Liver (tissue), 8 donors: ENCODE measurements at regions not wholly inside any gene's neighbourhood (a gene's known extent, or its start where the extent isn't known, plus 50 kb on each side); places are given as distances from the start of the nearest gene placed in this dataset.
"Not testable (repeated sequence)": the region's sequence is repeated elsewhere in the genome, so short reads cannot be mapped to it uniquely, and the experiment has no call there.

ENCODE experiments used
- DNase-seq: peaks from one replicate; pipeline ENCODE4 v3.0.0-alpha.2; 2017; ENCODE audit warnings: low spot score
- H3K27ac ChIP-seq, 2 donors: one replicate each; pipeline ENCODE4 v1.7.0; 2013; ENCODE audit warnings: inconsistent platforms in 2 of 2, low read length in 2 of 2, control low read depth in 1 of 2, low read depth in 1 of 2, mild to moderate bottlenecking in 1 of 2
- H3K27me3 ChIP-seq, 4 donors: one replicate each; pipeline versions ENCODE4 v1.6.1 to v1.7.0; 2013; ENCODE audit warnings: low read length in 3 of 4, inconsistent platforms in 1 of 4, mild to moderate bottlenecking in 1 of 4, moderate library complexity in 1 of 4; ENCODE audit not compliant: control insufficient read depth in 4 of 4, insufficient read depth in 4 of 4
- H3K36me3 ChIP-seq, 4 donors: one replicate each; pipeline versions ENCODE4 v1.6.1 to v1.7.0; 2013; ENCODE audit warnings: low read length in 3 of 4, mild to moderate bottlenecking in 3 of 4, low read depth in 1 of 4, moderate library complexity in 1 of 4; ENCODE audit not compliant: control insufficient read depth in 4 of 4, insufficient read depth in 3 of 4
- H3K4me1 ChIP-seq, 4 donors: one replicate each; pipeline versions ENCODE4 v1.6.1 to v1.7.0; 2013; ENCODE audit warnings: low read length in 3 of 4, mild to moderate bottlenecking in 3 of 4, moderate library complexity in 1 of 4; ENCODE audit not compliant: control insufficient read depth in 4 of 4, insufficient read depth in 4 of 4
- H3K4me3 ChIP-seq, 3 donors: one replicate each; pipeline versions ENCODE4 v1.6.1 to v1.7.0; 2013; ENCODE audit warnings: low read length in 3 of 3, control low read depth in 1 of 3, low read depth in 1 of 3, mild to moderate bottlenecking in 1 of 3
- H3K9ac ChIP-seq, 2 donors: one replicate each; pipeline ENCODE4 v1.7.0; 2013; ENCODE audit warnings: low read length in 2 of 2, mild to moderate bottlenecking in 2 of 2, moderate library complexity in 2 of 2, control low read depth in 1 of 2, low read depth in 1 of 2
- H3K9me3 ChIP-seq, 4 donors: one replicate each; pipeline versions ENCODE4 v1.6.1 to v1.7.0; 2013; ENCODE audit warnings: low read length in 3 of 4; ENCODE audit not compliant: control insufficient read depth in 4 of 4
- CTCF ChIP-seq: fragments of 150-350 bp; IDR thresholded peaks from 2 replicates; pipeline ENCODE4 v1.5.1; 2017; ENCODE audit warnings: improper control_type of control experiment, low read depth, low read length; ENCODE audit not compliant: missing input control
- EGR1 ChIP-seq, 2 donors: IDR thresholded peaks; 2 replicates each; pipeline ENCODE4 v1.6.1; 2016 to 2018; ENCODE audit warnings: antibody characterized with exemption in 2 of 2, low read depth in 2 of 2
- FOXA1 ChIP-seq: IDR thresholded peaks from 2 replicates; pipeline ENCODE4 v1.6.1; 2016; ENCODE audit warnings: antibody characterized with exemption
- FOXA2 ChIP-seq: IDR thresholded peaks from 2 replicates; pipeline ENCODE4 v1.6.1; 2016; ENCODE audit warnings: antibody characterized with exemption
- GABPA ChIP-seq, 2 donors: IDR thresholded peaks in 1 of 2; conservative IDR thresholded peaks in 1 of 2; 2 replicates each; pipeline ENCODE4 v1.6.1; 2016; ENCODE audit warnings: antibody characterized with exemption in 2 of 2, mild to moderate bottlenecking in 1 of 2, moderate library complexity in 1 of 2
- HNF4A ChIP-seq, 2 donors: conservative IDR thresholded peaks; 2 replicates each; pipeline ENCODE4 v1.6.1; 2016; ENCODE audit warnings: antibody characterized with exemption in 2 of 2, mild to moderate bottlenecking in 2 of 2
- MAX ChIP-seq: IDR thresholded peaks from 2 replicates; pipeline ENCODE4 v1.6.1; 2016; ENCODE audit warnings: antibody characterized with exemption
- NR2F2 ChIP-seq: IDR thresholded peaks from 2 replicates; pipeline ENCODE4 v1.6.1; 2016; ENCODE audit warnings: antibody characterized with exemption
- RAD21 ChIP-seq, 2 donors: IDR thresholded peaks; 2 replicates each; pipeline ENCODE4 v1.6.1; 2016; ENCODE audit warnings: antibody characterized with exemption in 2 of 2, mild to moderate bottlenecking in 2 of 2
- RXRA ChIP-seq, 2 donors: IDR thresholded peaks; 2 replicates each; pipeline ENCODE4 v1.6.1; 2017 to 2018; ENCODE audit warnings: antibody characterized with exemption in 2 of 2, mild to moderate bottlenecking in 1 of 2
- SP1 ChIP-seq: IDR thresholded peaks from 2 replicates; pipeline ENCODE4 v1.6.1; 2018; ENCODE audit warnings: antibody characterized with exemption, mild to moderate bottlenecking
- TAF1 ChIP-seq: conservative IDR thresholded peaks from 2 replicates; pipeline ENCODE4 v1.6.1; 2016; ENCODE audit warnings: antibody characterized with exemption, mild to moderate bottlenecking
- whole genome bisulfite sequencing: extraction: QIAGEN DNeasy Blood & Tissue Kit; methylation state at CpG from one replicate; pipeline ENCODE4 v1.1.7; 2013; 5-methylcytosine and 5-hydroxymethylcytosine counted together
- TF ChIP-seq, protein P1 (sequence below): IDR thresholded peaks from 2 replicates; pipeline ENCODE4 v1.6.1; 2016; ENCODE audit warnings: antibody characterized with exemption
- TF ChIP-seq, protein P2 (sequence below): IDR thresholded peaks from 2 replicates; pipeline ENCODE4 v1.6.1; 2016; ENCODE audit warnings: antibody characterized with exemption, mild to moderate bottlenecking
- TF ChIP-seq, protein P3 (sequence below): IDR thresholded peaks from 2 replicates; pipeline ENCODE4 v1.6.1; 2016; ENCODE audit warnings: antibody characterized with exemption
- donor health status: healthy.
- donor health status: healthy.
- donor health status: healthy.
- donor health status: healthy.
- donor health status: healthy.

GRCh38 chr2:65751408-65751807, 319.0 kb upstream of the SPRED2 start:
- Histone ChIP-seq H3K36me3 (no peaks in the 10 kb centered on the region), H3K27ac (no peak overlapping the region), H3K9ac (no peak overlapping the region), H3K9me3 (peaks cover 0 to 3% (median 0%) of the 10 kb centered on the region in 4 donors), H3K27me3 (no peaks in the 10 kb centered on the region), H3K4me3 (no peak overlapping the region), H3K4me1 (no peaks in the 10 kb centered on the region)
- TF ChIP-seq, protein P1, sequence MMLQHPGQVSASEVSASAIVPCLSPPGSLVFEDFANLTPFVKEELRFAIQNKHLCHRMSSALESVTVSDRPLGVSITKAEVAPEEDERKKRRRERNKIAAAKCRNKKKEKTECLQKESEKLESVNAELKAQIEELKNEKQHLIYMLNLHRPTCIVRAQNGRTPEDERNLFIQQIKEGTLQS = no peak
- TF ChIP-seq EGR1 (IDR thresholded peaks at IDR 0.05; ENCODE audit: low read depth in 2 of 2) = no peak
- TF ChIP-seq SP1 = no peak
- no peak for TF ChIP-seq RXRA (IDR thresholded peaks at IDR 0.05)
- TF ChIP-seq FOXA2 = no peak
- TF ChIP-seq HNF4A (conservative IDR thresholded peaks at IDR 0.05) = no peak
- no peak for TF ChIP-seq FOXA1
- TF ChIP-seq, protein P2, sequence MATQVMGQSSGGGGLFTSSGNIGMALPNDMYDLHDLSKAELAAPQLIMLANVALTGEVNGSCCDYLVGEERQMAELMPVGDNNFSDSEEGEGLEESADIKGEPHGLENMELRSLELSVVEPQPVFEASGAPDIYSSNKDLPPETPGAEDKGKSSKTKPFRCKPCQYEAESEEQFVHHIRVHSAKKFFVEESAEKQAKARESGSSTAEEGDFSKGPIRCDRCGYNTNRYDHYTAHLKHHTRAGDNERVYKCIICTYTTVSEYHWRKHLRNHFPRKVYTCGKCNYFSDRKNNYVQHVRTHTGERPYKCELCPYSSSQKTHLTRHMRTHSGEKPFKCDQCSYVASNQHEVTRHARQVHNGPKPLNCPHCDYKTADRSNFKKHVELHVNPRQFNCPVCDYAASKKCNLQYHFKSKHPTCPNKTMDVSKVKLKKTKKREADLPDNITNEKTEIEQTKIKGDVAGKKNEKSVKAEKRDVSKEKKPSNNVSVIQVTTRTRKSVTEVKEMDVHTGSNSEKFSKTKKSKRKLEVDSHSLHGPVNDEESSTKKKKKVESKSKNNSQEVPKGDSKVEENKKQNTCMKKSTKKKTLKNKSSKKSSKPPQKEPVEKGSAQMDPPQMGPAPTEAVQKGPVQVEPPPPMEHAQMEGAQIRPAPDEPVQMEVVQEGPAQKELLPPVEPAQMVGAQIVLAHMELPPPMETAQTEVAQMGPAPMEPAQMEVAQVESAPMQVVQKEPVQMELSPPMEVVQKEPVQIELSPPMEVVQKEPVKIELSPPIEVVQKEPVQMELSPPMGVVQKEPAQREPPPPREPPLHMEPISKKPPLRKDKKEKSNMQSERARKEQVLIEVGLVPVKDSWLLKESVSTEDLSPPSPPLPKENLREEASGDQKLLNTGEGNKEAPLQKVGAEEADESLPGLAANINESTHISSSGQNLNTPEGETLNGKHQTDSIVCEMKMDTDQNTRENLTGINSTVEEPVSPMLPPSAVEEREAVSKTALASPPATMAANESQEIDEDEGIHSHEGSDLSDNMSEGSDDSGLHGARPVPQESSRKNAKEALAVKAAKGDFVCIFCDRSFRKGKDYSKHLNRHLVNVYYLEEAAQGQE = no peak
- no peak for TF ChIP-seq GABPA (IDR thresholded peaks at IDR 0.05 in 1 of 2, conservative IDR thresholded peaks at IDR 0.05 in 1 of 2)
- no peak for TF ChIP-seq CTCF
- DNase-seq = no peak
- 86% methylated on average over 2 of the region's 2 CpGs for WGBS

- Histone ChIP-seq H3K27ac (no peak overlapping the region), H3K9ac (no peak overlapping the region), H3K4me1 (no peaks in the 10 kb centered on the region), H3K4me3 (no peak overlapping the region), H3K9me3 (peaks cover 0 to 3% (median 0%) of the 10 kb centered on the region in 4 donors), H3K36me3 (no peaks in the 10 kb centered on the region), H3K27me3 (no peaks in the 10 kb centered on the region)
- WGBS = 84% methylated on average over 3 of the region's 3 CpGs
- no peak for DNase-seq
- TF ChIP-seq TAF1 (no peak), HNF4A (conservative IDR thresholded peaks at IDR 0.05) (no peak), RXRA (IDR thresholded peaks at IDR 0.05) (no peak), CTCF (no peak), RAD21 (IDR thresholded peaks at IDR 0.05) (no peak), EGR1 (IDR thresholded peaks at IDR 0.05; ENCODE audit: low read depth in 2 of 2) (no peak), SP1 (no peak), MAX (no peak), NR2F2 (no peak)
- TF ChIP-seq, protein P3, sequence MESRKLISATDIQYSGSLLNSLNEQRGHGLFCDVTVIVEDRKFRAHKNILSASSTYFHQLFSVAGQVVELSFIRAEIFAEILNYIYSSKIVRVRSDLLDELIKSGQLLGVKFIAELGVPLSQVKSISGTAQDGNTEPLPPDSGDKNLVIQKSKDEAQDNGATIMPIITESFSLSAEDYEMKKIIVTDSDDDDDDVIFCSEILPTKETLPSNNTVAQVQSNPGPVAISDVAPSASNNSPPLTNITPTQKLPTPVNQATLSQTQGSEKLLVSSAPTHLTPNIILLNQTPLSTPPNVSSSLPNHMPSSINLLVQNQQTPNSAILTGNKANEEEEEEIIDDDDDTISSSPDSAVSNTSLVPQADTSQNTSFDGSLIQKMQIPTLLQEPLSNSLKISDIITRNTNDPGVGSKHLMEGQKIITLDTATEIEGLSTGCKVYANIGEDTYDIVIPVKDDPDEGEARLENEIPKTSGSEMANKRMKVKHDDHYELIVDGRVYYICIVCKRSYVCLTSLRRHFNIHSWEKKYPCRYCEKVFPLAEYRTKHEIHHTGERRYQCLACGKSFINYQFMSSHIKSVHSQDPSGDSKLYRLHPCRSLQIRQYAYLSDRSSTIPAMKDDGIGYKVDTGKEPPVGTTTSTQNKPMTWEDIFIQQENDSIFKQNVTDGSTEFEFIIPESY = no peak
Measured at GRCh38 chr2:65749545-65749944, 317.1 kb upstream of the SPRED2 start.

DNA sequence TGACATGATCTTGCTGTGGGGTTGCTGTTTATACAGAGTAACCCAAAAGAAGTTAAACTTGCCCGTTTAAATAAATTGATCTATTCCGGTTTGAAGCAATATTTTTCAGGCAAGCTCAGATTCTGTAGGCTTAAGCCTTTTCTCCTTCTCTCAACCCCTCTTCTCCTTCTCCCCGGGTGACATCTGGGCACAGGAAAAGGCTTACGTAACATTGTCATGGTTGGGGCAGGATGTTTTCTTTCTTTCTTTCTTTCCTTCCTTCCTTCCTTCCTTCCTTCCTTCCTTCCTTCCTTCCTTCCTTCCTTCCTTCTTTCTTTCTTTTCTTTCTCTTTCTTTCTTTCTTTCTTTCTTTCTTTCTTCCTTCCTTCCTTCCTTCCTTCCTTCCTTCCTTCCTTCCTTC, 315.5 kb upstream of the SPRED2 start:
- H3K27ac ChIP-seq = not testable (repeated sequence)

More for the DNA sequence above, 315.5 kb upstream of the SPRED2 start:
- H3K36me3 ChIP-seq, DNase-seq, H3K27me3 ChIP-seq, H3K9me3 ChIP-seq, H3K4me3 ChIP-seq, H3K9ac ChIP-seq, H3K4me1 ChIP-seq: not testable (repeated sequence)
- 74% methylated on average over 4 of the region's 4 CpGs for WGBS
